ENCODE measurements at regions not wholly inside any gene's neighbourhood (a gene's known extent, or its start where the extent isn't known, plus 50 kb on each side); places are given as distances from the start of the nearest gene placed in this dataset.
"Not testable (repeated sequence)": the region's sequence is repeated elsewhere in the genome, so short reads cannot be mapped to it uniquely, and the experiment has no call there.

DNA sequence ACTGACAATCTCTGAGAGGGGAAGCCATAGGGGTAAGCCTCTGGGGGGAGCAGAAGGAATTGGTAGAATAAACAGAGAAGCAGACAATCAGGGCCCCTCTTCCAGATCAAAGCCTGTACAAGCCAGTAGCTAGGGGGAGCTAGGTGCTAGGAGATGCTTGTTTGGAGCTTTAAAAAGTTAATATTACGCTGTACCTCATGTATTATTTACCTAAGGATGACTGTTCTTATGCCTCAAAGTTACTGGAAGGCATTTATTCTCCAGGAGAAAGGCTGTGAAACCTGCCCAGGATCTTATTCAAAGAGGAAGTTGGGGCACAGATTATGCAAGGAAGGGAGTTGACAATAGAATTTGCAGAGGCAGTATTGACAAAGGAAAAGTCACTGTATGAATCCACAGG, 111.8 kb upstream of the SLC35F1 start:
- DNase-seq (ENCODE audit: low read depth) = peak; percentile 30

DNA sequence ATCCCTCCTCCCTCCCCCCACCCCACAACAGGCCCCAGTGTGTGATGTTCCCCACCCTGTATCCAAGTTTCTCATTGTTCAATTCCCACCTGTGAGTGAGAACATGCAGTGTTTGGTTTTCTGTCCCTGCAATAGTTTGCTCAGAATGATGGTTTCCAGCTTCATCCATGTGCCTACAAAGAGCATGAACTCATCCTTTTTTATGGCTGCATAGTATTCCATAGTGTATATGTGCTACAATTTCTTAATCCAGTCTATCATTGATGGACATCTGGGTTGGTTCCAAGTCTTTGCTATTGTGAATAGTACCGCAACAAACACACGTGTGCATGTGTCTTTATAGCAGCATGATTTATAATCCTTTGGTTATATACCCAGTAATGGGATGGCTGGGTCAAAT, 108.2 kb upstream of the SLC35F1 start:
- not testable (repeated sequence) for DNase-seq (ENCODE audit: low read depth); H3K4me3 ChIP-seq (ENCODE audit: low read depth, low read length)

More for the DNA sequence above, 111.8 kb upstream of the SLC35F1 start:
- TF ChIP-seq POLR2A (IDR thresholded peaks at IDR 0.05; ENCODE audit: extremely low read depth, insufficient read length) = no peak
- TF ChIP-seq, protein P1, sequence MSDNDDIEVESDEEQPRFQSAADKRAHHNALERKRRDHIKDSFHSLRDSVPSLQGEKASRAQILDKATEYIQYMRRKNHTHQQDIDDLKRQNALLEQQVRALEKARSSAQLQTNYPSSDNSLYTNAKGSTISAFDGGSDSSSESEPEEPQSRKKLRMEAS (IDR thresholded peaks at IDR 0.05; ENCODE audit: low read depth, low read length) = no peak
- no peak for TF ChIP-seq MYC (IDR thresholded peaks at IDR 0.05; ENCODE audit: low read depth, low read length)
- TF ChIP-seq, protein P2, sequence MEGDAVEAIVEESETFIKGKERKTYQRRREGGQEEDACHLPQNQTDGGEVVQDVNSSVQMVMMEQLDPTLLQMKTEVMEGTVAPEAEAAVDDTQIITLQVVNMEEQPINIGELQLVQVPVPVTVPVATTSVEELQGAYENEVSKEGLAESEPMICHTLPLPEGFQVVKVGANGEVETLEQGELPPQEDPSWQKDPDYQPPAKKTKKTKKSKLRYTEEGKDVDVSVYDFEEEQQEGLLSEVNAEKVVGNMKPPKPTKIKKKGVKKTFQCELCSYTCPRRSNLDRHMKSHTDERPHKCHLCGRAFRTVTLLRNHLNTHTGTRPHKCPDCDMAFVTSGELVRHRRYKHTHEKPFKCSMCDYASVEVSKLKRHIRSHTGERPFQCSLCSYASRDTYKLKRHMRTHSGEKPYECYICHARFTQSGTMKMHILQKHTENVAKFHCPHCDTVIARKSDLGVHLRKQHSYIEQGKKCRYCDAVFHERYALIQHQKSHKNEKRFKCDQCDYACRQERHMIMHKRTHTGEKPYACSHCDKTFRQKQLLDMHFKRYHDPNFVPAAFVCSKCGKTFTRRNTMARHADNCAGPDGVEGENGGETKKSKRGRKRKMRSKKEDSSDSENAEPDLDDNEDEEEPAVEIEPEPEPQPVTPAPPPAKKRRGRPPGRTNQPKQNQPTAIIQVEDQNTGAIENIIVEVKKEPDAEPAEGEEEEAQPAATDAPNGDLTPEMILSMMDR (IDR thresholded peaks at IDR 0.05; ENCODE audit: low read depth, low read length) = no peak
- no peak overlapping the region for H3K4me3 ChIP-seq (ENCODE audit: low read depth, low read length)

GRCh38 chr6:117810269-117810668, 96.8 kb upstream of the SLC35F1 start:
- no peak for DNase-seq (ENCODE audit: low read depth)
- no peak overlapping the region for H3K4me3 ChIP-seq (ENCODE audit: low read depth, low read length)
- TF ChIP-seq POLR2A (IDR thresholded peaks at IDR 0.05; ENCODE audit: extremely low read depth, insufficient read length) = no peak
- TF ChIP-seq MYC (IDR thresholded peaks at IDR 0.05; ENCODE audit: low read depth, low read length) = no peak
- TF ChIP-seq, protein P2 (IDR thresholded peaks at IDR 0.05; ENCODE audit: low read depth, low read length) = no peak

DNA sequence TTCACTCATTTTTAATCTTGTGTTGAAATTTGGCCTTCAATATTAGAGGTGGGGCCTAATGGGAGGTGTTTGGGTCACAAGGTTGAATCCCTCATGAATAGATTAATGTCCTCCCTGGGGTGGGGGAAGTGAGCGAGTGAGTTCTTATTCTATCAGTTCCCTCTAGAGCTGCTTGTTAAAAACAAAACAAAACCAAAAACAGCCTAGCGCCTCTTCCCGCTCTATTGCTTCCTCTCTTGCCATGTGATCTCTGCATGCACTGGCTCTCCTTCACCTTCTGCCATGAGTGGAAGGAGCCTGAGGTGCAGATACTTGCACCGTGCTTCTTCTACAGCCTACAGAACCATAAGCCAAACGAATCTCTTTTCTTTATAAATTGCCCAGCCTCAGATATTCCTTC, 89.6 kb upstream of the SLC35F1 start:
- DNase-seq (ENCODE audit: low read depth) = no peak
- no peak overlapping the region for H3K4me3 ChIP-seq (ENCODE audit: low read depth, low read length)
- TF ChIP-seq MYC (IDR thresholded peaks at IDR 0.05; ENCODE audit: low read depth, low read length) = no peak
- TF ChIP-seq POLR2A (IDR thresholded peaks at IDR 0.05; ENCODE audit: extremely low read depth, insufficient read length) = no peak
- TF ChIP-seq, protein P2 (IDR thresholded peaks at IDR 0.05; ENCODE audit: low read depth, low read length) = no peak
- TF ChIP-seq, protein P1 (IDR thresholded peaks at IDR 0.05; ENCODE audit: low read depth, low read length) = no peak

DNA sequence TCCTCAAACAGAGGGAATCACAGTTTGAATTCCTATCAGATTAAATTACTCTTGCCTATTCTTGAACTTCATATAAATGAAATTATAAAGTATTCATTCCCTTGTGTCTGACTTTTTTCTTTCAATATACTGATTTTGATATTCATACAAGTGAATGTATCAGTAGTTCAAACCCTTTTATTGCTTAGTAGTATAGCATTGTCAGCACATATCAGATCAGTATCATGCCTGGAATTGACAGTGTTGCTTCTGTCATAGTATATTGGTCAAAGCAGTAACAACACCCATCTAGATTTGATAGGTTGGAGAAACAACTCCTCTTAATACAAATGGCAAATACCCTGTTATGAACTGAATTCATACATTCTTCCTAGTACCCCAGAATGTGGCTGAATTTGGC, 89.1 kb upstream of the SLC35F1 start:
- no peak for DNase-seq (ENCODE audit: low read depth)

GRCh38 chr6:117818449-117818848, 88.6 kb upstream of the SLC35F1 start:
- TF ChIP-seq POLR2A (IDR thresholded peaks at IDR 0.05; ENCODE audit: extremely low read depth, insufficient read length) (no peak), MYC (IDR thresholded peaks at IDR 0.05; ENCODE audit: low read depth, low read length) (no peak)
- TF ChIP-seq, protein P2 (IDR thresholded peaks at IDR 0.05; ENCODE audit: low read depth, low read length) = no peak
- TF ChIP-seq, protein P1 (IDR thresholded peaks at IDR 0.05; ENCODE audit: low read depth, low read length) = no peak
- H3K4me3 ChIP-seq (ENCODE audit: low read depth, low read length) = no peak overlapping the region
- no peak for DNase-seq (ENCODE audit: low read depth)

More for the DNA sequence above, 89.1 kb upstream of the SLC35F1 start:
- H3K4me3 ChIP-seq (ENCODE audit: low read depth, low read length) = no peak overlapping the region
- TF ChIP-seq, protein P2 (IDR thresholded peaks at IDR 0.05; ENCODE audit: low read depth, low read length) = no peak
- no peak for TF ChIP-seq POLR2A (IDR thresholded peaks at IDR 0.05; ENCODE audit: extremely low read depth, insufficient read length)
